ENCODE measurements at regions not wholly inside any gene's neighbourhood (a gene's known extent, or its start where the extent isn't known, plus 50 kb on each side); places are given as distances from the start of the nearest gene placed in this dataset.
A peak's percentile ranks its signal among the peaks of the same experiment; 100 is the strongest.

GRCh38 chr5:74576941-74577456 lies 63.5 kb downstream of the ENC1 start:
- no peak for DNase-seq

GRCh38 chr5:74575741-74576538 lies 64.6 kb downstream of the ENC1 start:
- peak; percentile 25 for DNase-seq

GRCh38 chr5:74570250-74570649 lies 70.3 kb downstream of the ENC1 start:
- DNase-seq, result no peak

GRCh38 chr5:74567411-74567995 lies 73.0 kb downstream of the ENC1 start:
- DNase-seq, result no peak

- DNase-seq, result no peak
Measured at GRCh38 chr5:74562122-74562521, 78.4 kb downstream of the ENC1 start.

GRCh38 chr5:74560245-74560644 lies 80.3 kb downstream of the ENC1 start:
- no peak for DNase-seq

- no peak for DNase-seq
Measured at GRCh38 chr5:74556631-74557595, 83.6 kb downstream of the ENC1 start.

- DNase-seq, result no peak
Measured at GRCh38 chr5:74556006-74556405, 84.5 kb downstream of the ENC1 start.

GRCh38 chr5:74552101-74552500 lies 88.4 kb downstream of the ENC1 start:
- DNase-seq, result no peak

GRCh38 chr5:74550927-74551326 lies 89.6 kb downstream of the ENC1 start:
- no peak for DNase-seq

- DNase-seq, result no peak
Measured at GRCh38 chr5:74549384-74549783, 91.1 kb downstream of the ENC1 start.

- no peak for DNase-seq
Measured at GRCh38 chr5:74546796-74547195, 93.7 kb downstream of the ENC1 start.

- no peak for DNase-seq
Measured at GRCh38 chr5:74544811-74545210, 95.7 kb downstream of the ENC1 start.

- no peak for DNase-seq
Measured at GRCh38 chr5:74543162-74543995, 97.1 kb downstream of the ENC1 start.

GRCh38 chr5:74542482-74542881 lies 98.0 kb downstream of the ENC1 start:
- DNase-seq, result no peak

GRCh38 chr5:74541381-74541781 lies 99.1 kb downstream of the ENC1 start:
- no peak for DNase-seq

- DNase-seq, result no peak
Measured at GRCh38 chr5:74540622-74541021, 99.9 kb downstream of the ENC1 start.

- DNase-seq, result no peak
Measured at GRCh38 chr5:74539986-74540385, 100.5 kb downstream of the ENC1 start.

- DNase-seq, result no peak
Measured at GRCh38 chr5:74538206-74538661, 102.3 kb downstream of the ENC1 start.

GRCh38 chr5:74536658-74537057 lies 103.9 kb downstream of the ENC1 start:
- no peak for DNase-seq

- no peak for DNase-seq
Measured at GRCh38 chr5:74535926-74536325, 104.6 kb downstream of the ENC1 start.

Data from stimulated activated naive CD4-positive, alpha-beta T cell treated with Interleukin-2 at 50 U/mL for 16 hours (primary cell).